Mesendoderm (in vitro differentiated cells): ENCODE measurements at regions not wholly inside any gene's neighbourhood (a gene's known extent, or its start where the extent isn't known, plus 50 kb on each side); places are given as distances from the start of the nearest gene placed in this dataset.
"Not testable (repeated sequence)": the region's sequence is repeated elsewhere in the genome, so short reads cannot be mapped to it uniquely, and the experiment has no call there.

Experiments
- DNase-seq: peaks from one replicate; pipeline ENCODE4 v3.0.0; 2013
- H2AK5ac ChIP-seq: 2 replicates; pipeline ENCODE4 v1.6.1; 2013; ENCODE audit warnings: low read length, inconsistent platforms
- H2BK120ac ChIP-seq: 2 replicates; pipeline ENCODE4 v1.6.1; 2013; ENCODE audit warnings: low read depth, mild to moderate bottlenecking, low read length, moderate library complexity, mixed read lengths
- H2BK15ac ChIP-seq: replicated peaks from 2 replicates; pipeline ENCODE4 v1.6.1; 2013; ENCODE audit warnings: low read depth, mild to moderate bottlenecking, moderate library complexity
- H2BK5ac ChIP-seq: 2 replicates; pipeline ENCODE4 v1.6.1; 2013; ENCODE audit warnings: low read length, inconsistent platforms
- H3K18ac ChIP-seq: 2 replicates; pipeline ENCODE4 v1.6.1; 2013; ENCODE audit warnings: mild to moderate bottlenecking, low read length, mixed read lengths
- H3K23ac ChIP-seq: one replicate; pipeline ENCODE4 v1.6.1; 2013; ENCODE audit warnings: low read length
- H3K27ac ChIP-seq: 2 replicates; pipeline ENCODE4 v1.5.1; 2013; ENCODE audit warnings: low read depth, mild to moderate bottlenecking, inconsistent platforms, low read length, moderate library complexity
- H3K27me3 ChIP-seq: 2 replicates; pipeline ENCODE4 v1.6.1; 2013; ENCODE audit warnings: low read length, control low read depth, mild to moderate bottlenecking, inconsistent platforms; ENCODE audit not compliant: insufficient read depth, poor library complexity
- H3K36me3 ChIP-seq: 2 replicates; pipeline ENCODE4 v1.6.1; 2013; ENCODE audit warnings: low read length, inconsistent platforms; ENCODE audit not compliant: control insufficient read depth, insufficient read depth
- H3K4ac ChIP-seq: one replicate; pipeline ENCODE4 v1.6.1; 2013; ENCODE audit warnings: low read depth, mild to moderate bottlenecking, low read length, moderate library complexity
- H3K4me1 ChIP-seq: 2 replicates; pipeline ENCODE4 v1.6.1; 2013; ENCODE audit warnings: low read depth, low read length, inconsistent platforms; ENCODE audit not compliant: control insufficient read depth
- H3K4me2 ChIP-seq: 2 replicates; pipeline ENCODE4 v1.6.1; 2013; ENCODE audit warnings: low read length
- H3K4me3 ChIP-seq: 2 replicates; pipeline ENCODE4 v1.5.1; 2013; ENCODE audit warnings: mild to moderate bottlenecking, low read length
- H3K56ac ChIP-seq: one replicate; pipeline ENCODE4 v1.6.1; 2013; ENCODE audit warnings: low read length
- H3K79me1 ChIP-seq: 2 replicates; pipeline ENCODE4 v1.6.1; 2013; ENCODE audit warnings: low read length, inconsistent platforms
- H3K79me2 ChIP-seq: 2 replicates; pipeline ENCODE4 v1.6.1; 2013; ENCODE audit warnings: mild to moderate bottlenecking, low read length; ENCODE audit not compliant: control insufficient read depth, insufficient read depth
- H3K9ac ChIP-seq: 2 replicates; pipeline ENCODE4 v1.6.1; 2013; ENCODE audit warnings: low read length, inconsistent platforms
- H4K5ac ChIP-seq: one replicate; pipeline ENCODE4 v1.6.1; 2013; ENCODE audit warnings: low read length
- H4K8ac ChIP-seq: one replicate; pipeline ENCODE4 v1.6.1; 2013; ENCODE audit warnings: low read depth, mild to moderate bottlenecking, control low read depth, low read length, moderate library complexity
- WGBS: extraction: QIAGEN DNeasy Blood & Tissue Kit; methylation state at CpG from one replicate; pipeline ENCODE4 v1.1.7; 2013; ENCODE audit warnings: low lambda C conversion rate, missing lambda C conversion rate; ENCODE audit not compliant: insufficient coverage; ENCODE audit errors: extremely low coverage; 5-methylcytosine and 5-hydroxymethylcytosine counted together

GRCh38 chr1:149190742-149191141 lies 87.4 kb upstream of the NBPF9 start:
- not testable (repeated sequence) for H3K4me1 ChIP-seq, H4K5ac ChIP-seq, H3K4me2 ChIP-seq, H3K4me3 ChIP-seq, H3K27me3 ChIP-seq, H4K8ac ChIP-seq, H3K18ac ChIP-seq, H2AK5ac ChIP-seq, H2BK15ac ChIP-seq, H2BK5ac ChIP-seq, H3K79me2 ChIP-seq, DNase-seq, H3K4ac ChIP-seq, H3K23ac ChIP-seq, H3K27ac ChIP-seq, H2BK120ac ChIP-seq, H3K56ac ChIP-seq, H3K79me1 ChIP-seq, H3K9ac ChIP-seq, H3K36me3 ChIP-seq
- no CpG with 5 or more reads among the region's 2 CpGs for WGBS

DNA sequence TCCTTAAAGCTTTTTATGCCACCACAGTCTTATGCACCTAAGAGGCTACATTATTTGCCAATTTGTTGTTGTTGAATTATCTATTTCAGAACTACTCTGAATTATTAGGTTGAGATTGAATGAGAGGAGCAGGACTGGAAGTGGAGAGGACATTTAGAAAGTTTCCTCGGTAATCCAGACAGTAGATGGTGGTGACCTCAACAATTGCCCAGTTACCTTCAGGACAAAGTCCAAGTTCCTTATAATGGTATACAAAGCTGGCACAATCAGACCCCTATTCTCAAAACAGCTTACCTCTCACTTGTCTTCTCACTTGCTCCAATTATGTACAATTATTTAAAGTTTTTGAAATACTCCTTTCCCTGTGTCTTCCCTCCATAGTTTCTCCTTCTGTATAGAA lies 93.3 kb upstream of the NBPF9 start:
- no CpG with 5 or more reads among the region's 1 CpG for WGBS
- H3K36me3 ChIP-seq, H2BK120ac ChIP-seq, H3K9ac ChIP-seq, H3K4ac ChIP-seq, H3K4me2 ChIP-seq, H4K8ac ChIP-seq, H3K79me2 ChIP-seq, H3K79me1 ChIP-seq, H3K27ac ChIP-seq, H2AK5ac ChIP-seq, H3K18ac ChIP-seq, H3K27me3 ChIP-seq, H3K4me1 ChIP-seq, H3K56ac ChIP-seq, H4K5ac ChIP-seq, H3K23ac ChIP-seq, H2BK5ac ChIP-seq, H2BK15ac ChIP-seq, DNase-seq, H3K4me3 ChIP-seq: not testable (repeated sequence)

DNA sequence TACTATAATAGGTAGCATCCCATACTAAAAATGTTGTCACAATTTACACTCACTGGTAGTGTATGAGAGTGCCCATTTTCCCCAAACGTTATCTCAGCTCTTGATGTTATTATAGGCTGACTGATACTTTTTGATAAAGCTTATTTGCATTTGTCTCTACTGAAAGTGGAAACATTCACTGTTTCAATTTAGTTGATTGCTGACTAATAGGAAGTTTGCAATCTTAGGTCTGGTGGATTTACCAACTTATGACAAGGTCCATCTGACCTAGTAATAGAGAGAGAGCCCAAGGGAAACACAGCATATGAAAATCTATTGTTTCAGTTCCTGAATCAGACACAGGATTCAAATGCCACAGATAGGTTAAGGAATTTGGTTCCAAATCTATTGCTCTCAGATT lies 97.2 kb upstream of the NBPF9 start:
- not testable (repeated sequence) for H3K23ac ChIP-seq, H3K79me1 ChIP-seq, H3K4me3 ChIP-seq, H3K4me1 ChIP-seq, H4K8ac ChIP-seq, H3K18ac ChIP-seq, H2BK120ac ChIP-seq, H2BK15ac ChIP-seq, H4K5ac ChIP-seq, H3K27ac ChIP-seq, H3K4me2 ChIP-seq, H2AK5ac ChIP-seq, H3K36me3 ChIP-seq, H2BK5ac ChIP-seq, DNase-seq, H3K9ac ChIP-seq, H3K56ac ChIP-seq, H3K27me3 ChIP-seq, H3K4ac ChIP-seq, H3K79me2 ChIP-seq
- WGBS, result no CpG with 5 or more reads among the region's 1 CpG

GRCh38 chr1:149202283-149202682 lies 98.9 kb upstream of the NBPF9 start:
- not testable (repeated sequence) for H3K36me3 ChIP-seq, H3K4me2 ChIP-seq, DNase-seq, H3K4ac ChIP-seq, H3K18ac ChIP-seq, H3K23ac ChIP-seq, H3K4me1 ChIP-seq, H3K27ac ChIP-seq, H4K5ac ChIP-seq, H3K56ac ChIP-seq, H3K27me3 ChIP-seq, H3K9ac ChIP-seq, H2AK5ac ChIP-seq, H2BK120ac ChIP-seq, H3K79me1 ChIP-seq, H4K8ac ChIP-seq, H3K4me3 ChIP-seq, H3K79me2 ChIP-seq, H2BK5ac ChIP-seq, H2BK15ac ChIP-seq
- WGBS, result no CpG with 5 or more reads among the region's 1 CpG

DNA sequence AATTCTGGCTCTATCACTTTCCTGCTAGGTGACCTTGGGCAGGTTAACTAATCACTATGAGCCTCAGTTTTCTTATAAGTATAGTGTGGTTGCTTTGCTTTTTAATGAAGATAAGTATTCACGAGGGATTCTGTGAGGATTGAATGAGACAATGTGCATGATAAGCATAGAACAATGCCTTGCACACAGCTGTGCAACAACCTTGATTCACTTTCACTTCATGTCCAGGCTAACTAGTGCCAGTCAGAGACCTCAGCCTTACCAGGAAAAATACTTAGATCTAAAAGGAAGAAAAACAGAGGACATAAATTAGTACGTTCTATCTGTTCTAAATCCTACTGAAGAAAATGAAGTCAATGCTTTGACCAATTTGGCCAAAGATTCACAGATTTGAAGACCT lies 101.0 kb upstream of the NBPF9 start:
- H2BK120ac ChIP-seq, H4K8ac ChIP-seq, H3K4me1 ChIP-seq, H3K36me3 ChIP-seq, H3K79me2 ChIP-seq, H3K4me3 ChIP-seq, H3K79me1 ChIP-seq, DNase-seq, H3K27me3 ChIP-seq, H3K18ac ChIP-seq, H3K27ac ChIP-seq, H2BK15ac ChIP-seq, H3K9ac ChIP-seq, H3K4me2 ChIP-seq, H4K5ac ChIP-seq, H2AK5ac ChIP-seq, H3K23ac ChIP-seq, H3K4ac ChIP-seq, H2BK5ac ChIP-seq, H3K56ac ChIP-seq: not testable (repeated sequence)
- no CpG with 5 or more reads among the region's 2 CpGs for WGBS

- not testable (repeated sequence) for H2AK5ac ChIP-seq, H3K4me1 ChIP-seq, H3K79me2 ChIP-seq, H2BK120ac ChIP-seq, H3K27ac ChIP-seq, H3K4ac ChIP-seq, H3K9ac ChIP-seq, H3K4me2 ChIP-seq, DNase-seq, H2BK5ac ChIP-seq, H3K27me3 ChIP-seq, H2BK15ac ChIP-seq, H3K18ac ChIP-seq, H3K23ac ChIP-seq, H3K36me3 ChIP-seq, H3K56ac ChIP-seq, H3K79me1 ChIP-seq, H4K8ac ChIP-seq, H4K5ac ChIP-seq, H3K4me3 ChIP-seq
- no CpG with 5 or more reads among the region's 1 CpG for WGBS
Measured at GRCh38 chr1:149208836-149209235, 105.5 kb upstream of the NBPF9 start.
